WTC11 (cell line): ENCODE measurements at regions not wholly inside any gene's neighbourhood (a gene's known extent, or its start where the extent isn't known, plus 50 kb on each side); places are given as distances from the start of the nearest gene placed in this dataset.

Source experiments
- ATAC-seq: fragments of 200-7000 bp; cut with Tn5 transposase; 2 replicates; pipeline ENCODE4 v1.10.0; 2021; ENCODE audit warnings: mild to moderate bottlenecking, moderate library complexity
- CTCF ChIA-PET: fragments of 300-600 bp; sonication (Branson Sonifier 250); formaldehyde crosslinking; loops from one replicate; lab custom pipeline; 2021; ENCODE audit warnings: antibody characterized with exemption; lab: Charles Lee
- POLR2A ChIA-PET: fragments of 350-600 bp; sonication (Branson Sonifier 250); formaldehyde crosslinking; loops from one replicate; lab custom pipeline; 2021; ENCODE audit warnings: antibody characterized with exemption; lab: Charles Lee
- DNase-seq: peaks from one replicate; pipeline ENCODE4 v3.0.0; 2021; ENCODE audit warnings: low spot score
- H3K27ac Mint-ChIP-seq: 2 replicates; pipeline ENCODE4 v1.8.0; 2021; ENCODE audit warnings: mixed read lengths
- H3K27me3 Mint-ChIP-seq: 2 replicates; pipeline ENCODE4 v1.8.0; 2021; ENCODE audit warnings: low read depth, mild to moderate bottlenecking, moderate library complexity, mixed read lengths
- H3K36me3 Mint-ChIP-seq: 2 replicates; pipeline ENCODE4 v1.8.0; 2021; ENCODE audit warnings: mixed read lengths
- H3K4me1 Mint-ChIP-seq: 2 replicates; pipeline ENCODE4 v1.8.0; 2022; ENCODE audit warnings: mixed read lengths
- H3K4me3 Mint-ChIP-seq: 2 replicates; pipeline ENCODE4 v1.8.0; 2021; ENCODE audit warnings: mild to moderate bottlenecking, moderate library complexity, mixed read lengths
- H3K9me3 Mint-ChIP-seq: 2 replicates; pipeline ENCODE4 v1.8.0; 2021; ENCODE audit warnings: mixed read lengths
- ETV6 ChIP-seq: sonication (generic); formaldehyde crosslinking; IDR thresholded peaks from 2 replicates; pipeline ENCODE4 v1.8.1; 2022; ENCODE audit warnings: mild to moderate bottlenecking, missing genetic modification reagents
- FOXK1 ChIP-seq: sonication (generic); formaldehyde crosslinking; IDR thresholded peaks from 2 replicates; pipeline ENCODE4 v1.8.0; 2022; ENCODE audit warnings: mild to moderate bottlenecking, moderate library complexity, missing genetic modification reagents
- IRF2 ChIP-seq: sonication (generic); formaldehyde crosslinking; IDR thresholded peaks from 2 replicates; pipeline ENCODE4 v1.8.0; 2022; ENCODE audit warnings: low read depth, missing genetic modification reagents, borderline replicate concordance
- MYBL2 ChIP-seq: sonication (generic); formaldehyde crosslinking; IDR thresholded peaks from 2 replicates; pipeline ENCODE4 v1.8.1; 2023; ENCODE audit warnings: mild to moderate bottlenecking, moderate library complexity, missing genetic modification reagents
- NR3C1 ChIP-seq: sonication (generic); formaldehyde crosslinking; conservative IDR thresholded peaks from 2 replicates; pipeline ENCODE4 v1.8.1; 2023; ENCODE audit warnings: low read depth, mild to moderate bottlenecking, missing genetic modification reagents
- OVOL2 ChIP-seq: fragments of 250-450 bp; sonication (Bioruptor Pico); IDR thresholded peaks from 2 replicates; pipeline ENCODE4 v1.9.0; 2021; ENCODE audit warnings: mild to moderate bottlenecking, borderline replicate concordance
- RELA ChIP-seq: sonication (generic); formaldehyde crosslinking; IDR thresholded peaks from 2 replicates; pipeline ENCODE4 v1.8.1; 2022; ENCODE audit warnings: missing genetic modification reagents, mild to moderate bottlenecking, borderline replicate concordance
- ZNF219 ChIP-seq: sonication (generic); formaldehyde crosslinking; IDR thresholded peaks from 2 replicates; pipeline ENCODE4 v1.8.0; 2023; ENCODE audit warnings: missing genetic modification reagents, mild to moderate bottlenecking, borderline replicate concordance
- ZNF416 ChIP-seq: fragments of 250-450 bp; sonication (Bioruptor Pico); IDR thresholded peaks from 2 replicates; pipeline ENCODE4 v1.9.0; 2021; ENCODE audit warnings: mild to moderate bottlenecking, inconsistent platforms
- TF ChIP-seq, protein P1 (sequence below): fragments of 250-450 bp; sonication (Bioruptor Pico); IDR thresholded peaks from 2 replicates; pipeline ENCODE4 v1.9.0; 2021; ENCODE audit warnings: mild to moderate bottlenecking, borderline replicate concordance
- TF ChIP-seq, protein P2 (sequence below): sonication (generic); formaldehyde crosslinking; IDR thresholded peaks from 2 replicates; pipeline ENCODE4 v1.8.1; 2022; ENCODE audit warnings: mild to moderate bottlenecking, missing genetic modification reagents, moderate library complexity, borderline replicate concordance
- TF ChIP-seq, protein P3 (sequence below): sonication (generic); formaldehyde crosslinking; conservative IDR thresholded peaks from 2 replicates; pipeline ENCODE4 v1.8.1; 2022; ENCODE audit warnings: mild to moderate bottlenecking, missing genetic modification reagents
- TF ChIP-seq, protein P4 (sequence below): fragments of 250-450 bp; sonication (Bioruptor Pico); IDR thresholded peaks from 2 replicates; pipeline ENCODE4 v1.9.0; 2021; ENCODE audit warnings: moderate library complexity, mild to moderate bottlenecking, inconsistent platforms, borderline replicate concordance
- TF ChIP-seq, protein P5 (sequence below): sonication (generic); formaldehyde crosslinking; IDR thresholded peaks from 2 replicates; pipeline ENCODE4 v1.8.0; 2022; ENCODE audit warnings: mild to moderate bottlenecking, missing genetic modification reagents
- TF ChIP-seq, protein P6 (sequence below): sonication (generic); formaldehyde crosslinking; IDR thresholded peaks from 2 replicates; pipeline ENCODE4 v1.8.0; 2022; ENCODE audit warnings: mild to moderate bottlenecking, missing genetic modification reagents
- TF ChIP-seq, protein P7 (sequence below): sonication (generic); formaldehyde crosslinking; IDR thresholded peaks from 2 replicates; pipeline ENCODE4 v1.8.1; 2022; ENCODE audit warnings: missing genetic modification reagents, borderline replicate concordance

DNA sequence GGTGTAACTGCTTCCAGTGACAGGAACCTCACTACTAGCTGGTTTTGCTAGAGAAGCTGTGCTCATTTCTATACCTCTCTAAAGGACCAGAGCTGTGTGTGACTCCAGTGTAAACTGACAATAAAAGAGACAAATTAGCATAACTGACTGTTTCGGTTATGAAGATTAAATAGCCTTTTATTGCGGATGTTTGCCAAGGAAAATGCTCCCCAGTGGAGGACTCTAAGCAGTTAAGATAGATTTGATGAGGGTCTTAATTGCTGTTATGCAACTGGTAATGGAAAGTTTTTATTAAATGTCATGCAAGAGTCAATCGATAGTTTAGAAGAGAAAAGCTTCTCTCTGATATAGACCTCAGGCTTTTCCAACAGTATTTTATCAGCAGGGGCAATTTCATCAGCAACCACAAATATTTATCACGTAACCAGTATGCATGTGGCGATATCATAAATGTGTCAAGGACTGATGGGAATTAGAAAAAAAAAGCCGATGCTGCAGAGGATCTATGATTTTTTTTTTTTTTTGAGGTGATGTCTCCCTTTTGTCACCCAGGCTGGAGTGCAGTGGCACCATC is 275.2 kb upstream of the DMAC1 start (continued):
- TF ChIP-seq, protein P1, sequence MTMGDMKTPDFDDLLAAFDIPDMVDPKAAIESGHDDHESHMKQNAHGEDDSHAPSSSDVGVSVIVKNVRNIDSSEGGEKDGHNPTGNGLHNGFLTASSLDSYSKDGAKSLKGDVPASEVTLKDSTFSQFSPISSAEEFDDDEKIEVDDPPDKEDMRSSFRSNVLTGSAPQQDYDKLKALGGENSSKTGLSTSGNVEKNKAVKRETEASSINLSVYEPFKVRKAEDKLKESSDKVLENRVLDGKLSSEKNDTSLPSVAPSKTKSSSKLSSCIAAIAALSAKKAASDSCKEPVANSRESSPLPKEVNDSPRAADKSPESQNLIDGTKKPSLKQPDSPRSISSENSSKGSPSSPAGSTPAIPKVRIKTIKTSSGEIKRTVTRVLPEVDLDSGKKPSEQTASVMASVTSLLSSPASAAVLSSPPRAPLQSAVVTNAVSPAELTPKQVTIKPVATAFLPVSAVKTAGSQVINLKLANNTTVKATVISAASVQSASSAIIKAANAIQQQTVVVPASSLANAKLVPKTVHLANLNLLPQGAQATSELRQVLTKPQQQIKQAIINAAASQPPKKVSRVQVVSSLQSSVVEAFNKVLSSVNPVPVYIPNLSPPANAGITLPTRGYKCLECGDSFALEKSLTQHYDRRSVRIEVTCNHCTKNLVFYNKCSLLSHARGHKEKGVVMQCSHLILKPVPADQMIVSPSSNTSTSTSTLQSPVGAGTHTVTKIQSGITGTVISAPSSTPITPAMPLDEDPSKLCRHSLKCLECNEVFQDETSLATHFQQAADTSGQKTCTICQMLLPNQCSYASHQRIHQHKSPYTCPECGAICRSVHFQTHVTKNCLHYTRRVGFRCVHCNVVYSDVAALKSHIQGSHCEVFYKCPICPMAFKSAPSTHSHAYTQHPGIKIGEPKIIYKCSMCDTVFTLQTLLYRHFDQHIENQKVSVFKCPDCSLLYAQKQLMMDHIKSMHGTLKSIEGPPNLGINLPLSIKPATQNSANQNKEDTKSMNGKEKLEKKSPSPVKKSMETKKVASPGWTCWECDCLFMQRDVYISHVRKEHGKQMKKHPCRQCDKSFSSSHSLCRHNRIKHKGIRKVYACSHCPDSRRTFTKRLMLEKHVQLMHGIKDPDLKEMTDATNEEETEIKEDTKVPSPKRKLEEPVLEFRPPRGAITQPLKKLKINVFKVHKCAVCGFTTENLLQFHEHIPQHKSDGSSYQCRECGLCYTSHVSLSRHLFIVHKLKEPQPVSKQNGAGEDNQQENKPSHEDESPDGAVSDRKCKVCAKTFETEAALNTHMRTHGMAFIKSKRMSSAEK (CRISPR knock-in tag) = no peak
- TF ChIP-seq, protein P2, sequence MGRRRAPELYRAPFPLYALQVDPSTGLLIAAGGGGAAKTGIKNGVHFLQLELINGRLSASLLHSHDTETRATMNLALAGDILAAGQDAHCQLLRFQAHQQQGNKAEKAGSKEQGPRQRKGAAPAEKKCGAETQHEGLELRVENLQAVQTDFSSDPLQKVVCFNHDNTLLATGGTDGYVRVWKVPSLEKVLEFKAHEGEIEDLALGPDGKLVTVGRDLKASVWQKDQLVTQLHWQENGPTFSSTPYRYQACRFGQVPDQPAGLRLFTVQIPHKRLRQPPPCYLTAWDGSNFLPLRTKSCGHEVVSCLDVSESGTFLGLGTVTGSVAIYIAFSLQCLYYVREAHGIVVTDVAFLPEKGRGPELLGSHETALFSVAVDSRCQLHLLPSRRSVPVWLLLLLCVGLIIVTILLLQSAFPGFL (CRISPR knock-in tag) = no peak
- no peak for TF ChIP-seq ZNF219 (CRISPR knock-in tag)
- TF ChIP-seq ETV6 (CRISPR knock-in tag) = no peak

DNA sequence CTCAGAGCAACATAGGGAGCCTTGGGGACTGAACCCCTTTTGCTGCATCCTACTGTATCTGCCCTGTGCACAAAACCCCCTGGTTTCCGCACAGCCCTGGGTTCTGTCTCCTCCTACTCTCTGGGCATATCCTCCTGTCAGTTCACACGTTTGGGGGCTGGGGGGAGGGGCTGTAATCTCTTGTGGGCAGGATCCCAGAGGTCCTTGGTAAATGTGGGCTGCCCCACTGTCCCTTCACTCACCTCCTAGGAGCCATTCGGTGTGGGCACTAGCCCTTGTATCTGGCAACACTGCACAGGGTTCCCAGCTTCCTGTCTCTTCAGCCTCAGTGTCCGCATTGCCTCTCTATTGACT is 271.8 kb upstream of the DMAC1 start:
- Mint-ChIP-seq H3K36me3 (no peaks in the 10 kb centered on the region), H3K4me3 (no peak overlapping the region), H3K27ac (no peak overlapping the region), H3K27me3 (no peaks in the 10 kb centered on the region), H3K4me1 (peaks cover 4% of the 10 kb centered on the region), H3K9me3 (no peaks in the 10 kb centered on the region)
- TF ChIP-seq FOXK1 (no peak), IRF2 (CRISPR knock-in tag) (no peak), ZNF416 (CRISPR knock-in tag) (no peak)
- TF ChIP-seq, protein P3, sequence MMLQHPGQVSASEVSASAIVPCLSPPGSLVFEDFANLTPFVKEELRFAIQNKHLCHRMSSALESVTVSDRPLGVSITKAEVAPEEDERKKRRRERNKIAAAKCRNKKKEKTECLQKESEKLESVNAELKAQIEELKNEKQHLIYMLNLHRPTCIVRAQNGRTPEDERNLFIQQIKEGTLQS = no peak
- TF ChIP-seq, protein P4, sequence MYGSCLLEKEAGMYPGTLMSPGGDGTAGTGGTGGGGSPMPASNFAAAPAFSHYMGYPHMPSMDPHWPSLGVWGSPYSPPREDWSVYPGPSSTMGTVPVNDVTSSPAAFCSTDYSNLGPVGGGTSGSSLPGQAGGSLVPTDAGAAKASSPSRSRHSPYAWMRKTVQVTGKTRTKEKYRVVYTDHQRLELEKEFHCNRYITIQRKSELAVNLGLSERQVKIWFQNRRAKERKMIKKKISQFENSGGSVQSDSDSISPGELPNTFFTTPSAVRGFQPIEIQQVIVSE (CRISPR knock-in tag) = no peak
- TF ChIP-seq, protein P5, sequence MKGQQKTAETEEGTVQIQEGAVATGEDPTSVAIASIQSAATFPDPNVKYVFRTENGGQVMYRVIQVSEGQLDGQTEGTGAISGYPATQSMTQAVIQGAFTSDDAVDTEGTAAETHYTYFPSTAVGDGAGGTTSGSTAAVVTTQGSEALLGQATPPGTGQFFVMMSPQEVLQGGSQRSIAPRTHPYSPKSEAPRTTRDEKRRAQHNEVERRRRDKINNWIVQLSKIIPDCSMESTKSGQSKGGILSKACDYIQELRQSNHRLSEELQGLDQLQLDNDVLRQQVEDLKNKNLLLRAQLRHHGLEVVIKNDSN = no peak
- ATAC-seq = peak; percentile 56; the same call in 1 of the 2 replicates
- DNase-seq = no peak
- CTCF ChIA-PET = no interaction called here
- POLR2A ChIA-PET = no interaction called here

DNA sequence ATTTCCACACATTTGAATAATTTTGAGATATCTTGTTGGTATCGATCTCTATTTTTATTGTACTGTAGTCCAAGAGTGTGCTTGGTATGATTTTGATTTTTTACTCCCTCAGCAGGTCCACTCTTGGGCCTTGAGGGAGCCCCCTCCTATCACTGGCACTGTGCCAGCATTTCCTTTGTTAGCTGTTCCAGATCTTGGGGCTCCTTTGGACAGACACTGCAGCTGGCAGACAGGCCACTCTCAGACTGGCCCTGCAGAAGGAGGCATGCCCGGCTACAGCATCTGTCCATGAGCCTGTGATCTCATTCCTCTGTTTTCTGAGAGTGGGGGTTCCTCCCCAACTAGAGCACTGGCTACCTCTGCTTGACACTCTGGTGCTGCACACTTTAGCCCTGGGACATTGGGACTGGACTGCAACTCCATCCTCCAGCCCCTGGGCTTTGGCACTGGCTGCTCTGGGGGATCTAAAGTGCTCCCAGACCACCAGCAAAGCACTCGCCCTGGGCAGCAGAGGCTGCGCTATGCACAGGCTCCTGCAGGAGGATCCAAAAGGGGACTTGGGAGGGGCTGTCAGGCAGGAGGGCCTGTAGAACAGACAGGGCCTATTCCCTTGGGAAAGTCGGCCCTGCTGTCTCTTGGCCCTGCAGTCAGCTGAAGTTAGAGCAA is 271.3 kb upstream of the DMAC1 start:
- POLR2A ChIA-PET = no interaction called here
- CTCF ChIA-PET = no interaction called here
- Mint-ChIP-seq H3K27ac (no peak overlapping the region), H3K27me3 (no peaks in the 10 kb centered on the region), H3K36me3 (no peaks in the 10 kb centered on the region), H3K4me1 (peaks cover 4% of the 10 kb centered on the region), H3K4me3 (no peak overlapping the region), H3K9me3 (no peaks in the 10 kb centered on the region)
- ATAC-seq (peak; percentile 98), DNase-seq (peak; percentile 29)
- no peak for TF ChIP-seq NR3C1
- TF ChIP-seq, protein P2 (CRISPR knock-in tag) = no peak
- TF ChIP-seq, protein P6, sequence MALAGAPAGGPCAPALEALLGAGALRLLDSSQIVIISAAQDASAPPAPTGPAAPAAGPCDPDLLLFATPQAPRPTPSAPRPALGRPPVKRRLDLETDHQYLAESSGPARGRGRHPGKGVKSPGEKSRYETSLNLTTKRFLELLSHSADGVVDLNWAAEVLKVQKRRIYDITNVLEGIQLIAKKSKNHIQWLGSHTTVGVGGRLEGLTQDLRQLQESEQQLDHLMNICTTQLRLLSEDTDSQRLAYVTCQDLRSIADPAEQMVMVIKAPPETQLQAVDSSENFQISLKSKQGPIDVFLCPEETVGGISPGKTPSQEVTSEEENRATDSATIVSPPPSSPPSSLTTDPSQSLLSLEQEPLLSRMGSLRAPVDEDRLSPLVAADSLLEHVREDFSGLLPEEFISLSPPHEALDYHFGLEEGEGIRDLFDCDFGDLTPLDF (CRISPR knock-in tag) = no peak
- no peak for TF ChIP-seq MYBL2
- no peak for TF ChIP-seq RELA (CRISPR knock-in tag)
- no peak for TF ChIP-seq OVOL2
- TF ChIP-seq, protein P7, sequence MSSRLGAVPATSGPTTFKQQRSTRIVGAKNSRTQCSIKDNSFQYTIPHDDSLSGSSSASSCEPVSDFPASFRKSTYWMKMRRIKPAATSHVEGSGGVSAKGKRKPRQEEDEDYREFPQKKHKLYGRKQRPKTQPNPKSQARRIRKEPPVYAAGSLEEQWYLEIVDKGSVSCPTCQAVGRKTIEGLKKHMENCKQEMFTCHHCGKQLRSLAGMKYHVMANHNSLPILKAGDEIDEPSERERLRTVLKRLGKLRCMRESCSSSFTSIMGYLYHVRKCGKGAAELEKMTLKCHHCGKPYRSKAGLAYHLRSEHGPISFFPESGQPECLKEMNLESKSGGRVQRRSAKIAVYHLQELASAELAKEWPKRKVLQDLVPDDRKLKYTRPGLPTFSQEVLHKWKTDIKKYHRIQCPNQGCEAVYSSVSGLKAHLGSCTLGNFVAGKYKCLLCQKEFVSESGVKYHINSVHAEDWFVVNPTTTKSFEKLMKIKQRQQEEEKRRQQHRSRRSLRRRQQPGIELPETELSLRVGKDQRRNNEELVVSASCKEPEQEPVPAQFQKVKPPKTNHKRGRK (CRISPR knock-in tag) = no peak
